ENCODE measurements at regions not wholly inside any gene's neighbourhood (a gene's known extent, or its start where the extent isn't known, plus 50 kb on each side); places are given as distances from the start of the nearest gene placed in this dataset.

- no peak for TF ChIP-seq SUZ12 (IDR thresholded peaks at IDR 0.05; ENCODE audit: extremely low read depth, insufficient read depth, insufficient read length)
- TF ChIP-seq ZNF274 (IDR thresholded peaks at IDR 0.05; ENCODE audit: low read depth, low read length) = no peak
- no peak for TF ChIP-seq YY1 (IDR thresholded peaks at IDR 0.05; ENCODE audit: insufficient read depth, insufficient read length)
Observed at GRCh38 chrX:38919202-38919601, 117.9 kb downstream of the MID1IP1 start.

All from NT2/D1 (cell line).